HG02798 (cell line): ENCODE measurements at regions not wholly inside any gene's neighbourhood (a gene's known extent, or its start where the extent isn't known, plus 50 kb on each side); places are given as distances from the start of the nearest gene placed in this dataset.
"Not testable (repeated sequence)": the region's sequence is repeated elsewhere in the genome, so short reads cannot be mapped to it uniquely, and the experiment has no call there.

Source experiments
- ATAC-seq: cut with Tn5 transposase; IDR thresholded peaks from one replicate; pipeline ENCODE4 v1.9.1; 2021; ENCODE audit warnings: mild to moderate bottlenecking; ENCODE audit not compliant: unreplicated experiment, poor library complexity

DNA sequence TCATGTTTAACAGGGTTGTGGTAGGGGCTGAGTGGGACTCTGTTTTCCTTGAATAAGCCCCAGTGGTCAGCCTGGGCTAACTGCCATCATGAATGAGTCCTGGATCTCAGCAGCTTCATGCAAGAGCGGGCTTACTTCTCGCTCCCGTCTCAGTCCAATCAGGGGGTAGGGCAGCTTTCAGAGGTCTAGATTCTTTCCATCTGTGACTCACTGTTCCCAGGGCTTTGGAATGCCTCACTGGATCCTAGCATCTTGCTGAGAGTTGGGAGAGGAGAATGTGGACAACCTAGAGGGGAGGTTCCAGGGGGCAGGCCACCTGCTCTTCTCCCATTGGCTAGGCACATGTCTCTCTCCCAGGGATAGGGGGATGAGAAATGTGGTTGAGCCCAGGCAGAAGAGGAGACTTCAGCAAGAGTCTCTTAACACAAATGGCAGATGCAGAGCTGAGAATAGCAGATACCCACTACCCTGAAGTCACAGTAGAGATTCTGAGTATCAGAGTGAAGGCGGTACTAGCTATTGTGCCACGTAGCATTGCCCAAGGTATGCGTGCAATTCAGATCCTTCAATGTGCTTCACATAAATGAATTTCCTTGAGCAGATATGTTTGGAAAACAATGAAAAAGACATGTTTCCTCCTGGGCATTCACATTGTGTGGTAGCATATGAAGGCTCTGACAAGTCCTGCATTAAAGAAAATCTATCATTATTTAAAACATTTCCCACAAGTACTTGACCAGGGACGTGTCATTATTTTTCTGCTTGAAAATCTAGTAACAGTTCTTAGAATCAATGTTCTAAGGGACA, 257.7 kb upstream of the PROK2 start:
- ATAC-seq: no peak

DNA sequence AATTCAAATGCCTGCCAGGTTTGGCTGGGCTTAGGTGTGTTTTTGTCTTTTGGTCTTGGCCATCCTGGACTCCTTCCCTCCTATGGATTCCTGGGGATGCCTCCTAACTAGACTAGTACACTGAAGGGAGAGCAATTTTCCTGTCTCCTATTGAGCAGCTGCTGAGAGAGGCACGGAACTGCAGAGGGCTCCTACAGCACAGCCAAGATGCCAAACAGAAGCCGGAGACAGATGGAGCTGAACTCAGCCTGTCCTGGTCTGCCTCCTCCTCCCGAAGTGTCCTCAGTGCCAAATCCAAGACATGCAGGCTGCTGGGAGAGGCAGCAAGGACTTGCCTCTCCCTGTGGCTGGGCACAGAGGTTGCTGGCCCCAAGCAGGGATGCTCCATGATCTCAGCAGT, 256.6 kb upstream of the PROK2 start:
- ATAC-seq: no peak

DNA sequence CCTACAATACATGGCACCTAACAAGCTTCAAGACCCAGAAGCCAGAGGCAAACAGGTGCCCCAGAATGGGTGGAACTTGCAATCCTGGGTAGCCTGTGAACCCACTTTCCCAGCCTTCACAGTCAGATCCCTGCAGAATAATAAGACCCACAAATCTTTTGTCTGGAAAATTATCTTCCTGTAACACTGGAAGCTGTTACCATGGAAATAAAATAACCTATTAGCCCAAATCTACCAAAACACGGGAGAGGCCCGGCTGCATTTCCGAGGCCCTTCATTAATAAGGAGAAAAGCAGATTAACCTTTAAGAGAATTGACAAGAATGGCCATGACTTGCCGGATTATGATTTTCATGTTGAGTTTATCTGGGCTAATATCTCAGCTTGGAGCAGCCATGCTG, 256.1 kb upstream of the PROK2 start:
- ATAC-seq: no peak

DNA sequence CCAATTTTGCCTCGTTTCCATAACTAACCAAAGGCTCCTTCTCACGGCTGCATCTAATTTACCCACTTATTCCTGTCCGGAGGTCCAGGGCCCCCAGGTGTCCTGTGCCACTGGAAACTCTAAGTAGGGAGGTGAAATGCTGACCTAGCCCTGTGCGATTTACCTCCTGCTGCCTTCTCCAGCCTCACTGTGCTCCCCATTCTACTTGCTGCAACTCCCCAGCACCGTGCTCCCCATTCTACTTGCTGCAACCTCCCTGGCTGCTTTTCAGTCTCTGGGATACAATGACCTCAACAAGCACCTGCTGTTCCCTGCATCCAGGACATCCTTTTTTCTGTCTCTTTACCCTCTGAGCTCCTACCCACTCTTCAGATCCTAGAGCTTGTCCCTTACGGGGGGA, 254.7 kb upstream of the PROK2 start:
- no peak for ATAC-seq

DNA sequence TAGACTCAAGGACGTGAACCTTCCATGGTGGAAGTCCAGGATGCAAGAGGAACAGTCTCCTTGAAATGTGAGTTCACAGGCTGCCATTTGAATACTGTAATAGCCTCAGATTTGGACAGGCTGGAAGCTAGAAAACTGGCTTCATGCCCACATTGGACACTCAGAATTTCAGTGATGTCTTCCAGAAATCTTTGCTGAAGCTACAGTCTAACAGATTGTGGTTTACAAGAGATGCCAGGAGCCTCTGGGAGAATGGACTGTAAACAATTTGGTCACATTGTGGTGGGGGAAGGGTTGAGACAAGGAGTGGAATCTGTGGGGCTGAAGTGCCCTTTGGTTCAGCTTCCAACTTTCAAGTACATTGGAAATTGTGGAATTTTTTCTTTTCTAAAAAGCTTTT, 252.0 kb upstream of the PROK2 start:
- no peak for ATAC-seq

DNA sequence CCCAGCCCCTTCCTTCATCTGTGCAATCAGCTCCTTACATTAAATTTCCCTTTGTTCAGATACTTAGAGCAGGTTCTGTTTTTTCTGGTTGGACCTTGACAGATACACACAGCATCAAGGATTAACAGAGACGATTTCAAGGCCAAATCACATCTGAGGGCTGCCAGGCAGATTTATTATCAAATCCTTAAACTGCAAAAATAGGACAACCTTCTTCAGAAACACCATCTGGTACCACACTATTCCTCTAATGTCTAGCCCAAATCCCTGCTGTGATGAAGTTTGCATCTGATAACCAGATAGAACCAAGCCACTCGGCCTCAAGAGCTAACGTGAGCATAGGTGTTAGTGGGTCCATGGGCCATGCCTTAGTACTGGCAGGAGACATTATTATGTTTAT, 250.7 kb upstream of the PROK2 start:
- ATAC-seq: no peak

DNA sequence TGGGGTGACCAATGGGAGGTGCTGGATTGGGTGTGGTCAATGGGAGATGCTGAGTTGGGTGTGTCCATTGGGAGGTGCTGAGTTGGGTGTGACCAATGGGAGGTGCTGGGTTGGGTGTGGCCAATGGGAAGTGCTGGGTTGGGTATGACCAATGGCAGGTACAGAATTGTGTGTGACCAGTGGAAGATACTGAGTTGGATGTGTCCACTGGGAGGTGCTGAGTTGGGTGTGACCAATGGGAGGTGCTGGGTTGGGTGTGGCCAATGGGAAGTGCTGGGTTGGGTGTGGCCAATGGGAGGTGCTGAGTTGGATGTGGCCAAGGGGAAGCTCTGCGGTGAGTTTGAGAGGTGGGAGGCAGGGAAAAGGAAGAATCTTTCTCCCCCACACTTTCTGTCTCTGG, 250.0 kb upstream of the PROK2 start:
- ATAC-seq: no peak

DNA sequence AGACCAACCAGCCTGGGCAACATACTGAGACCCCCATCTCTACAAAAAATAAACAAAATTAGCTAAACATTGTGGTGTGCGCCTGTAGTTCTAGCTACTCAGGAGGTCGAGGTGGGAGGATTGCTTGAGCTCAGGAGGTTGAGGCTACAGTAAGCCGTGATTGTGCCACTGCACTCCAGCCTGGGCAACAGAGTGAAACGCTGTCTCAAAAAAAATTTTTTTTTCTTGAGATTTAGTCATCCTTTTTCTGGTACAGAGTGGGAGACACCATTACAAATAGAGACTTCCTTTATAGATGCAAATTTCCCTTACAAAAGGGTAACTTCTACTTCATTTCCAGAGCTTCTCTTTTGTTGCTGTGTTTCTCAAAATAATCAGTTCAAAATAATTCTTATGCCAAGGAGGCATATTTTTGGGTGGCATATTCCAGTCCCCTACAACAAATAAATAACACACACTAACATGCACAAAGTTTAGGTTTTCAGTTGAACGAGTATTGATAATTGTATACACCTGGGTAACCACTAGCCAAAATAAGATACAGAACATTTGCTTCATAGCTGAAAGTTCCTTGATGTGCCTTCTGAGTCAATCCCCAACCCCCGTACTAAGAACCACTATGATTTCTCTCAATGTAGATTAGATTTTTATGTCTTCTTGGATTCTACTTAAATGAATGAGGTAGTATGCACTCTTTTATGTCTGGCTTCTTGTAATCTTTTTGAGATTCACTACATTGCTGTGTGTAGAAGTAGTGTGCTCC, 248.9 kb upstream of the PROK2 start:
- no peak for ATAC-seq

DNA sequence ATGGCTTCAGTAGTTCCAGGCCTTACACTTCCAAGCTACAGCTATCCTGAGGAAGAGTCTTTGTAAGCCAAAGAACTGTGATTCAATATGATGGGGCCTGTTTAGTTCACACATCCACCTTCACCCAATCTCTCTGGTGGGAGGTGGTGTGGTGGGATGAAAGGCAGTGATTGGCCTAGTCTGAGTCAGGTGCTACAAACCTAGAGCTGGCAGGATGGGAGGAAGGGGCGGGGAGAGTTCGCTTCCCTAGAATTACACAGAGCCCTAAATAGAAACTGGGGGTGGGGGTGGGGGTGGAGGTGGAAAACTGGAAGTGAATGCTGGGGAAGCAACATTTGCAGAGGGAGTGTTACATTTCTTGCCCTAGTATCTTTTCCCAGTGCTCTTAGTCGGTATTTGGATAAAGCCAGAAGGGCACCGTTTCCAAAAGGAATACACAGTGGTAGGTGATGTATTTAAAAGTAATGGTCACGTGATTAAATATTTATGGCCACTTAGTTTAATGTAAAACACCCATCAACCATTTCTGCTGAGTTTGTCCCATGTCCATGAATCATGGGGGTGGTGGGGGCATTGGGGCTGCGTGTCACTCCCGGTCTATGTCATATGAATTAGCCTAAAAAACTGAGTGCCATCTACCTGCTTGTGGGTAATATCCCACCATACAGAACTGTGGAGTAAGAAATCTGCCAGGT, 247.6 kb upstream of the PROK2 start:
- no peak for ATAC-seq

DNA sequence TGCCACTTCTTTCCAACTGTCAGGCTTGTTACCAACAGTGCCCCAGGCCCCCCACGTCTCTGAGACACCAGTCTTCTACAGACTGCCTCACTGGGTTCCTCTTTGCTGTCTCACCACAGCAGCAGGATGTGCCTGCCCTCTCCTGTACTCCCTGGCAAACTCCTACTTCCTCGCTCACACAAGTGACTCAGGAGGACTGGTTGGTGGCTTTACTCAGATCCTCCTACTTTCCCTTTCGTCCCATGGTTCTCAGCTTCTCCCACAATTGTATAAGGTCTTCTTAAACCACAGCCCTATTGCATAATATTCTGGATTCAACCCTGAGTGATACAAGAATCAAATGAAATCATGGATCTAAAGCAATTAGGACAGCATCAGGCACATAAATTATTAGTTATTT, 246.6 kb upstream of the PROK2 start:
- ATAC-seq: no peak

DNA sequence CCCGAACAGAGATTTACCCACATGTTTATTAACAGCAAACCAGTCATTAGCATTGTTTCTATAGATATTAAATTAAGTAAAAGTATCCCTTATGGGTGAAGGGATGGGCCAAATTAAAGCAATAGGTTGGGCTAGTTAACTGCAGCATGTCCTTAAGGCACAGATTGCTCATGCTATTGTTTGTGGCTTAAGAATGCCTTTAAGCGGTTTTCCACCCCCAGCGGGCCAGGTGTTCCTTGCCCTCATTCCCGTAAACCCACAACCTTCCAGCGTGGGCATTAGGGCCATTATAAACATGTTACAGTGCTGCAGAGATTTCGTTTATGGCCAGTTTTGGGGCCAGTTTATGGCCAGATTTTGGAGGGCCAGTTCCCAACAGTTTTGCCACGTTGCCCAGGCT, 245.3 kb upstream of the PROK2 start:
- ATAC-seq: not testable (repeated sequence)

DNA sequence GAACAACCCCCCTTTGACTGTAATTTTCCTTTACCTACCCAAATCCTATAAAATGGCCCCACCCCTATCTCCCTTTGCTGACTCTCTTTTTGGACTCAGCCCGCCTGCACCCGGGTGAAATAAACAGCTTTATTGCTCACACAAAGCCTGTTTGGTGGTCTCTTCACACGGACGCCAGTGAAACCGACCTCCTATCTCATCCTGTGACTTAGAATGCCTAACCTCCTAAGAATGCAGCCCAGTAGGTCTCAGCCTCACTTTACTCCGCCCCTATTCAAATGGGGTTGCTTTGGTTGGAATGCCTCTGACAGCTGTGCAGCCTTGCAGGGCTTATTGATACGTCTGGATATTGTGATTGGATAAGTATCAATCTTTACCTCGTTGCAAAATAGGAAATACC, 243.8 kb upstream of the PROK2 start:
- ATAC-seq: not testable (repeated sequence)

DNA sequence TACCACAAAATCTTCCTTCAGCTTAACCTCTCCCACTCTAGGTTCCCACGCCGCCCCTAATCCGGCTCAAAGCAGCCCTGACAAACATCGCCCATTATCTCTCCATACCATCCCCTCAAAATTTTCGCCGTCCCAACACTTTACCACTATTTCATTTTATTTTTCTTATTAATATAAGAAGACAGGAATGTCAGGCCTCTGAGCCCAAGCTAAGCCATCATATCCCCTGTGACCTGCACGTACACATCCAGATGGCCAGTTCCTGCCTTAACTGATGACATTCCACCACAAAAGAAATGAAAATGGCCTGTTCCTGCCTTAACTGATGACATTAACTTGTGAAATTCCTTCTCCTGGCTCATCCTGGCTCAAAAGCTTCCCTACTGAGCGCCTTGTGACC, 243.4 kb upstream of the PROK2 start:
- ATAC-seq: not testable (repeated sequence)

DNA sequence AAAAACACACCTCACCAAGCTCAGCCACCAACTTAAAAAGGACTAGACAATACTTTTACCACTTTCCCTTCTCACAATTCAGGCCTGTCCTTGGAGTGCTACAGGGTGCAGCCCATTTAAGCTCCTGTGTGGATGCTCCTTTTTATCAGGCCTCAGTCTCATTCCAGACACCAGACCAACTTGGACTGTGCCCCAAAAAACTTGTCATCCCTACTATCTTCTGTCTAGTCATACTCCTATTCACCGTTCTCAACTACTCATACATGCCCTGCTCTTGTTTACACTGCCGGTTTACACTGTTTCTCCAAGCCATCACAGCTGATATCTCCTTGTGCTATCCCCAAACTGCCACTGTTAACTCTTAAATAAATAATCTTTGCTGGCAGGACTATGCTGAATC, 242.8 kb upstream of the PROK2 start:
- not testable (repeated sequence) for ATAC-seq

DNA sequence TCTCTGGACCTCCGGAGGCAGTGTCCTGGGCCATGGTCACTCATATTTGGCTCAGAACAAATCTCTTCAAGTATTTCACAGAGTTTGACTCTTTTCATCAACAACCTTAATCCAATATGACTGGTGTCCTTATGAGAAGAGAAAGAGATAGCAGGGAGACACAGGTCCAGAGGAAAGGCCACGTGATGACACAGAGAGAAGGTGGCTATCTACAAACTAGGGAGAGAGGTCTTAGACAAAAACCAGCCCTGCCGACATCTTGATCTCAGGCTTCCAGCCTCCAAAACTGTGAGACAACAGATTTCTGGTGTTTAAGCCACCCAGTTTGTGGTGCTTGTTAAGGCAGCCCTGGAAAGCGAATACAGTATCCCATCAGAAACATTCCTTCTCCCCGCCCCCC, 237.1 kb upstream of the PROK2 start:
- no peak for ATAC-seq

DNA sequence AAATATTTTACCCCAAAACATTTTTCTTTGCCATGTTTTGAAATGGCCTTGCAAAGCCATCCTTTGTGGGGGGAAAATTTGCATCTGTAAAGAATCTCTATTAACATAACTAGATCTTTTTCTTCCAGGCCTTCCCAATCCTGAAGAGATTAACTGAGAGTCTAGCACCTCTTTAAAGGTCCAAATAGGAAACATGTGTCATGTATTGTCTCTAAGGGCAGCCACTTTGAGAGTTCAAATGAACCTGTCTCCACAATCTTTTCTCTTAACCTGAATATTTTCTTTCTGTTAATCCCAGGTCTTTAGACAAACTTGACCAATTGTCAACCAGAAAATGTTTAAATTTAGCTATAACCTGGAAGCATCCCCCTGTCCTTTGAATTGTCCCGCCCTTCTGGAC, 236.6 kb upstream of the PROK2 start:
- no peak for ATAC-seq

DNA sequence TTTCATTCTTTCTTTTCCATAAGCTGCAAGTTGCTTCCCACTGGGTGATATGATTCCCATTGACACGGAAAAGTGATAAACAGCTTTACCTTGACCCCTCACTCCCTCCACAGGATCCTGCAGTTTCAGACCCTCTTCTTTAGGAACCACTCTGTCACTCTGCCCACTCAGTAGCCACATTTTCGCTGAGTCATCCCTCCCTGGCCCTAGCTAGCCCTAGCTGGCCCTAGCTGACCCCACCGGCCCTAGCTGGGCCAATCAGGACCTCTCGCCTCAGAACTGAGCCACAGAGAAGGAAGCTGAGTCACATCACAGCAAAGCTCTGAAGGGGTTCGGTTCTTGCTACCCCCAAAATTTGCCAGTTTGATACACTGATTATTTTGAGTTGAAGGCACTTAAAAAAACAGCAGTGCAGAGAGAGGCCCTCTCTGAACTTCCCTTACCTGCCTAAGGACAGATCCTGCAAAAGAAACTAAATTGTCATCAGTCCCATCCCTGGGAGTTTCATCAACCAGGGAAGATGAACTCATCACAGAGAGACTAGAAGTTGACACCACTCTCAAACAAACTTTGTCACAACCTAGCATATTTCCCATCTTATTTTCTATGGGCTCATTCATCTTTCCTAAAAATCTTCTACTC, 233.5 kb upstream of the PROK2 start:
- no peak for ATAC-seq

DNA sequence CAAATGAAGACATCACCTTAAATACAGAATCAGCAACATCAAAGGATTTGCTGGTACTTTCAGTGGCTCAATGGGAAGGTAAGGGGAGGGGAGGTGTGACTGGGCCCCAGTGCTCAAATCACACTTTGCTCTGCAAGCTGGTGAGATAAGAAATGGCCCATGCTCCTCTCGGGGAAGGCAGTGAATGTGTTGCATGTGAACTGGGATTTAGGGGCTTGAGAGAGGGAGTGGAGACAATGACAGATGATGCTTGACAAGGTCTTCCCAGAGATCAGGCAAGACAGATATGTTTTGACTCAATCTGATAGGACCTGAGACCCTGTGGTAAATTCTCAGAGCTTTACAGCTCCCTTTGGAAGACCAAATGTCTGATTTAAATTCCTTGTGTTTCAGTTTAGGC, 233.0 kb upstream of the PROK2 start:
- no peak for ATAC-seq

DNA sequence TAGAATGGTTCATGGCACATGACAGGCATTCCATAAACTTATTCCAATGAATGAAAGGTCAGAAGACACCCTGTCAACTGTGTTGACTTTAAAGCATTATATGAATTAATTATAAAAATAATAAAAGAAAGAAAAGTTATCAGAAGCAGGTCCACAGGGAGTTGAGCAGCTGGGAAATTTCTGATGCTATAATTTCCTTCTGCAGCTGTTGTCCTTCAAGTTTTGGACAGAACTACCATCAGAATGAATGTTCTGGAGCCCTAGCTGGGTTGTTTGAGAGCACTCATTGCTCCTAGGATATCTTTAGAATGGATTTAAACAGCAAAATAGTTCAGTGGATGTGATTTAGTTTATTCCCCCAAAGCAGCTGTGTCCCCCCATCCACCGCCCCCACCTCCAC, 232.4 kb upstream of the PROK2 start:
- ATAC-seq: no peak

DNA sequence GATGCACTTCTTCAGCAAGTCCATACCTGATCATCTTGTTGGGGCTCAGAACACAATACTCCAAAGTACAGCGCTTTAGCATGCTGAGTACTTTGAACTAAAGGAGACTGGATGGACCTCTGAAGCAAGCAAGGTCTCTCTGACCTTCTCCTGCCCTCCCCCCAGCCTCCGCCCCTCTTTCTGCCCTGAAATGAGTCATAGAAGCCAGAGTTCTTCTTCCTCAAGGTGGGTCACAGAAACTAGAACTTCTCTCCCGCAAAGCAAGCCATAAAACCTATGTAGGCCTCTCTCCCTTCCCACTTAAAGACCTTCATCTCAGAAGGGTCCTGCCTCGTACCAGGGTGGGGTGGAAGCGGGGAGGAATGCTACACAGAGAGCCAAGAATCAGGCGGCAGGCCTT, 230.5 kb upstream of the PROK2 start:
- ATAC-seq: no peak

DNA sequence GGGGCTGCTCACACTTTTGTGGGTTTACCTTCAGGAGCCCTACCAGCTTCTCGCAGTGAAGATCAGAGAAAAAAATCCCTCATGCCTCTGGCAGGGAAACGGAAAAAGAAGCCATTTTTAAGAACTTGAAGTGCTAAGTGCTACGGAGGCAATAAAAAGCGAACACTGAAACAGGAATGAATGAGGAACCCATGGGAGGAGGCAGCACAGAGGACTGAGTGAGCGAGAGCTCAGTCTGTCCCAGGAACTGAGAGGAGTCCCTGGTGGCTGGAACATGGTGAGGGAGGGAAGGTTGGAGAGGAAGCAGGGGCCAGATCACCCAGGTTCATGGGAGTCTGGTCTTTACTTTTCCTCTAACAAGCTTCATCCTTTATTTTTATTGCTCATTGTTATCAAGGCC, 228.1 kb upstream of the PROK2 start:
- ATAC-seq: no peak
